ENCODE measurements at regions not wholly inside any gene's neighbourhood (a gene's known extent, or its start where the extent isn't known, plus 50 kb on each side); places are given as distances from the start of the nearest gene placed in this dataset.
A peak's percentile ranks its signal among the peaks of the same experiment; 100 is the strongest.

GRCh38 chr11:110894224-110894623, 182.0 kb upstream of the ARHGAP20 start:
- CTCF ChIA-PET: no interaction called here
- POLR2A ChIA-PET: no interaction called here
- Histone ChIP-seq H4K20me1 (ENCODE audit: control insufficient read depth, insufficient read depth) (no peaks in the 10 kb centered on the region), H3K79me2 (ENCODE audit: control insufficient read depth, insufficient read depth, low read length) (no peaks in the 10 kb centered on the region), H3K9me3 (replicated peaks; ENCODE audit: control insufficient read depth, insufficient read depth, low read length) (no peaks in the 10 kb centered on the region), H3K4me2 (ENCODE audit: control insufficient read depth, insufficient read depth) (no peak overlapping the region), H3K36me3 (ENCODE audit: control insufficient read depth in 2 of 2, insufficient read depth in 2 of 2, low read length in 1 of 2) (no peaks in the 10 kb centered on the region), H3K4me3 (no peak overlapping the region), H3K27me3 (replicated peaks in 1 of 2; ENCODE audit: control insufficient read depth in 2 of 2, insufficient read depth in 2 of 2, low read length in 1 of 2) (no peaks in the 10 kb centered on the region; a peak in 1 of 4 replicates), H3K27ac (ENCODE audit: control insufficient read depth, insufficient read depth) (no peak overlapping the region), H3K9ac (ENCODE audit: control insufficient read depth, insufficient read depth, low read length) (no peak overlapping the region), H3K4me1 (ENCODE audit: control insufficient read depth, insufficient read depth, low read length) (no peaks in the 10 kb centered on the region), H2AFZ (ENCODE audit: control insufficient read depth, low read depth, low read length) (no peak overlapping the region)
- RAD21 ChIA-PET (ENCODE audit: unreplicated experiment): no interaction called here
- ATAC-seq (no peak), DNase-seq (ENCODE audit: low read depth, low spot score) (no peak), FAIRE-seq (no peak)
- intact Hi-C loops (cut with micrococcal nuclease; ENCODE audit: unreplicated experiment): no loop called here
- SMC1A ChIA-PET (ENCODE audit: uncharacterized antibody, unreplicated experiment): no interaction called here
- BruUV-seq (replicated peaks): no TSS peak
- 7% methylated on average over 4 of the region's 4 CpGs for WGBS (ENCODE audit: insufficient coverage, insufficient replicate concordance, low lambda C conversion rate, missing lambda C conversion rate)
- TF ChIP-seq BHLHE40 (IDR thresholded peaks at IDR 0.05; ENCODE audit: borderline replicate concordance in 1 of 2, low read depth in 2 of 2, low read length in 1 of 2) (peak in 1 of 2 experiments; percentile 6; a peak in 1 of 4 replicates), FOS (IDR thresholded peaks at IDR 0.05; ENCODE audit: borderline replicate concordance, extremely low read depth, insufficient read length) (no peak)
- in situ Hi-C loops (cut with MboI): no loop called here

GRCh38 chr11:110892741-110893285, 180.6 kb upstream of the ARHGAP20 start:
- H3K27me3 ChIP-seq (replicated peaks in 1 of 2; ENCODE audit: control insufficient read depth in 2 of 2, insufficient read depth in 2 of 2, low read length in 1 of 2): no peaks in the 10 kb centered on the region; a peak in 1 of 4 replicates
- RAD21 ChIA-PET (ENCODE audit: unreplicated experiment): no interaction called here
- H3K36me3 ChIP-seq (ENCODE audit: control insufficient read depth in 2 of 2, insufficient read depth in 2 of 2, low read length in 1 of 2): no peaks in the 10 kb centered on the region
- in situ Hi-C loops (cut with MboI) (no loop called here), intact Hi-C loops (cut with micrococcal nuclease; ENCODE audit: unreplicated experiment) (no loop called here)
- H3K4me1 ChIP-seq (ENCODE audit: control insufficient read depth, insufficient read depth, low read length): no peaks in the 10 kb centered on the region
- H3K4me2 ChIP-seq (ENCODE audit: control insufficient read depth, insufficient read depth): no peak overlapping the region
- no peak for ATAC-seq
- no peak overlapping the region for H2AFZ ChIP-seq (ENCODE audit: control insufficient read depth, low read depth, low read length)
- H3K9me3 ChIP-seq (replicated peaks; ENCODE audit: control insufficient read depth, insufficient read depth, low read length): no peaks in the 10 kb centered on the region
- DNase-seq (ENCODE audit: low read depth, low spot score): no peak
- H3K27ac ChIP-seq (ENCODE audit: control insufficient read depth, insufficient read depth): no peak overlapping the region
- H4K20me1 ChIP-seq (ENCODE audit: control insufficient read depth, insufficient read depth): no peaks in the 10 kb centered on the region
- no peak for TF ChIP-seq SUZ12 (IDR thresholded peaks at IDR 0.05; ENCODE audit: unreplicated experiment)
- TF ChIP-seq ZBTB4 (CRISPR knock-in tag; IDR thresholded peaks at IDR 0.05): no peak
- no TSS peak for BruUV-seq (replicated peaks)
- H3K79me2 ChIP-seq (ENCODE audit: control insufficient read depth, insufficient read depth, low read length): no peaks in the 10 kb centered on the region
- WGBS (ENCODE audit: insufficient coverage, insufficient replicate concordance, low lambda C conversion rate, missing lambda C conversion rate): 21% methylated on average over 4 of the region's 4 CpGs
- POLR2A ChIA-PET: interaction anchor here (0.6 kb wide), 1 partner anchor 745 kb away, joined by 7 read pairs; no protein-coding TSS in a partner anchor
- no peak overlapping the region for H3K4me3 ChIP-seq
- SMC1A ChIA-PET (ENCODE audit: uncharacterized antibody, unreplicated experiment): interaction anchor here (1.4 kb wide), 1 partner anchor 10 kb away, joined by 3 read pairs; no protein-coding TSS in a partner anchor
- H3K9ac ChIP-seq (ENCODE audit: control insufficient read depth, insufficient read depth, low read length): no peak overlapping the region
- no peak for FAIRE-seq
- CTCF ChIA-PET: no interaction called here

Measured in GM12878 (cell line).